ENCODE measurements at regions not wholly inside any gene's neighbourhood (a gene's known extent, or its start where the extent isn't known, plus 50 kb on each side); places are given as distances from the start of the nearest gene placed in this dataset.

DNA sequence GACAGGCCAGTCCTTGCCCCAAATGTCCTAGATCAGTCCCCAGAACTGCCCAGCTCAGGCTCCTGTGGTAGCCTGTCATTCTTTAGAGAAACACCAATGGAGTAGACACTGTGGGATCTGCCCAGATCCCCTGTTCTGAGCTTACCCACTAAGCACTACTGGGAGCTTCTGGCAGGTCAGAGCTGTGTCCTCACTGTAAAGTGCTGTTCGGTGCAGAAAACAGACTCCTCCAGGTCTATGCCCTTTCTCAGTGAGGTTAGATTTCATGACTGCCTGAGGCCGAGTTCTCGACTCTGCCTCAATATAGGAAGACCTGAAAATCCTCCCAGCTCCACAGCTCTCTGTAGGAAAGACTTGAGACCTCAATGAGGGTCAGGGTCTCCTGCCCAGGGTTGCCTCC lies 67.5 kb upstream of the IGLL5 start:
- Histone ChIP-seq H2BK12ac (ENCODE audit: low read length in 2 of 2) (no peak overlapping the region), H3K36me3 (ENCODE audit: control insufficient read depth in 1 of 2, insufficient read depth in 2 of 2, low read depth in 1 of 2, low read length in 2 of 2) (no peaks in the 10 kb centered on the region), H3K4me2 (ENCODE audit: low read length, poor library complexity, severe bottlenecking) (no peak overlapping the region), H3K9me3 (ENCODE audit: control insufficient read depth, low read length) (no peaks in the 10 kb centered on the region), H3K18ac (ENCODE audit: low read depth in 1 of 2, low read length in 2 of 2) (no peak overlapping the region), H4K91ac (ENCODE audit: low read length) (no peak overlapping the region), H3K4me3 (ENCODE audit: insufficient read depth in 1 of 2, low read depth in 1 of 2, low read length in 2 of 2) (no peak overlapping the region), H2BK120ac (ENCODE audit: low read depth, low read length) (no peak overlapping the region), H3K9ac (ENCODE audit: low read length) (no peak overlapping the region), H2AFZ (ENCODE audit: low read depth, low read length) (no peak overlapping the region), H2BK15ac (ENCODE audit: low read depth, poor library complexity, severe bottlenecking) (no peak overlapping the region), H2BK5ac (ENCODE audit: low read depth, low read length, poor library complexity, severe bottlenecking) (no peak overlapping the region), H3K79me1 (replicated peaks; ENCODE audit: low read length, poor library complexity, severe bottlenecking) (no peaks in the 10 kb centered on the region), H2AK5ac (ENCODE audit: low read length, severe bottlenecking) (no peak overlapping the region), H3K27ac (ENCODE audit: low read length, poor library complexity, severe bottlenecking) (no peak overlapping the region), H4K8ac (ENCODE audit: low read length) (no peak overlapping the region), H3K23ac (ENCODE audit: low read length in 2 of 2) (no peak overlapping the region), H3K27me3 (ENCODE audit: control insufficient read depth in 1 of 2, insufficient read depth in 1 of 2, low read length in 2 of 2) (peaks cover 0 to 48% of the 10 kb centered on the region in 2 experiments), H3K14ac (ENCODE audit: low read length in 2 of 2) (no peak overlapping the region), H3K4me1 (ENCODE audit: control insufficient read depth, insufficient read depth, low read depth, low read length) (no peaks in the 10 kb centered on the region), H3K4ac (ENCODE audit: low read depth in 1 of 2, low read length in 2 of 2) (no peak overlapping the region)
- WGBS = 46% methylated on average over 3 of the region's 3 CpGs
- DNase-seq = no peak

GRCh38 chr22:22820626-22821025 lies 67.0 kb upstream of the IGLL5 start:
- H2AFZ ChIP-seq (ENCODE audit: low read depth, low read length) = no peak overlapping the region
- 47% methylated on average over 2 of the region's 2 CpGs for WGBS
- H2BK5ac ChIP-seq (ENCODE audit: low read depth, low read length, poor library complexity, severe bottlenecking) = no peak overlapping the region
- peaks cover 0 to 45% of the 10 kb centered on the region in 2 experiments for H3K27me3 ChIP-seq (ENCODE audit: control insufficient read depth in 1 of 2, insufficient read depth in 1 of 2, low read length in 2 of 2)
- H3K36me3 ChIP-seq (ENCODE audit: control insufficient read depth in 1 of 2, insufficient read depth in 2 of 2, low read depth in 1 of 2, low read length in 2 of 2) = no peaks in the 10 kb centered on the region
- no peak for DNase-seq
- no peak overlapping the region for H3K18ac ChIP-seq (ENCODE audit: low read depth in 1 of 2, low read length in 2 of 2)
- no peak overlapping the region for H3K14ac ChIP-seq (ENCODE audit: low read length in 2 of 2)
- no peak overlapping the region for H2BK120ac ChIP-seq (ENCODE audit: low read depth, low read length)
- H3K27ac ChIP-seq (ENCODE audit: low read length, poor library complexity, severe bottlenecking) = no peak overlapping the region
- H3K9me3 ChIP-seq (ENCODE audit: control insufficient read depth, low read length) = no peaks in the 10 kb centered on the region
- H3K23ac ChIP-seq (ENCODE audit: low read length in 2 of 2) = no peak overlapping the region
- H4K91ac ChIP-seq (ENCODE audit: low read length) = no peak overlapping the region
- H3K4ac ChIP-seq (ENCODE audit: low read depth in 1 of 2, low read length in 2 of 2) = no peak overlapping the region
- H3K79me1 ChIP-seq (replicated peaks; ENCODE audit: low read length, poor library complexity, severe bottlenecking) = no peaks in the 10 kb centered on the region
- H2BK12ac ChIP-seq (ENCODE audit: low read length in 2 of 2) = no peak overlapping the region
- no peak overlapping the region for H2AK5ac ChIP-seq (ENCODE audit: low read length, severe bottlenecking)
- no peak overlapping the region for H3K4me3 ChIP-seq (ENCODE audit: insufficient read depth in 1 of 2, low read depth in 1 of 2, low read length in 2 of 2)
- H3K4me2 ChIP-seq (ENCODE audit: low read length, poor library complexity, severe bottlenecking) = no peak overlapping the region
- no peaks in the 10 kb centered on the region for H3K4me1 ChIP-seq (ENCODE audit: control insufficient read depth, insufficient read depth, low read depth, low read length)
- H3K9ac ChIP-seq (ENCODE audit: low read length) = no peak overlapping the region
- no peak overlapping the region for H4K8ac ChIP-seq (ENCODE audit: low read length)
- no peak overlapping the region for H2BK15ac ChIP-seq (ENCODE audit: low read depth, poor library complexity, severe bottlenecking)

DNA sequence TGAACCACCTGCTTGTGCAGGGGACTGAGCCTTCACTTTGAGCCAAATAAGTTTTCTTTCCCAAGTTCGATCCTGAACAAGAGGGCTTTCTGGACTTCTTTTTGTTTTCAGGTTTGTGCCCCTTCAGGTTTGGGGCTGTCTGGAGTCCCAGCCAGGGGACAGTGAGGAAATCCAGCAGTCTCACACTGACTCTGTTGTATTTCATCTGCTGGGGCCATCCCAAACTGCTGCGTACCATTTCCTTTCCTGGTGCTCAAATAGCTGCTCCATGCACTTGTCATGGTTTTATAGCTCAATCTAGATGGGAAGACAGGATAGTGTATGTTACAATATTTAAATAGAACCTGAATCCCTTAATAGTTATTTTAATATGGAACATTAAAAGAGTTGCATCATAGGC lies 66.3 kb upstream of the IGLL5 start:
- no peak for DNase-seq
- H3K4me3 ChIP-seq (ENCODE audit: insufficient read depth in 1 of 2, low read depth in 1 of 2, low read length in 2 of 2) = no peak overlapping the region
- H3K9me3 ChIP-seq (ENCODE audit: control insufficient read depth, low read length) = no peaks in the 10 kb centered on the region
- H3K4me2 ChIP-seq (ENCODE audit: low read length, poor library complexity, severe bottlenecking) = no peak overlapping the region
- H3K23ac ChIP-seq (ENCODE audit: low read length in 2 of 2) = no peak overlapping the region
- 69% methylated on average over 1 of the region's 2 CpGs for WGBS
- H3K27ac ChIP-seq (ENCODE audit: low read length, poor library complexity, severe bottlenecking) = no peak overlapping the region
- no peak overlapping the region for H4K8ac ChIP-seq (ENCODE audit: low read length)
- no peak overlapping the region for H2AK5ac ChIP-seq (ENCODE audit: low read length, severe bottlenecking)
- H3K27me3 ChIP-seq (ENCODE audit: control insufficient read depth in 1 of 2, insufficient read depth in 1 of 2, low read length in 2 of 2) = peaks cover 0 to 40% of the 10 kb centered on the region in 2 experiments
- H2BK12ac ChIP-seq (ENCODE audit: low read length in 2 of 2) = no peak overlapping the region
- no peaks in the 10 kb centered on the region for H3K36me3 ChIP-seq (ENCODE audit: control insufficient read depth in 1 of 2, insufficient read depth in 2 of 2, low read depth in 1 of 2, low read length in 2 of 2)
- no peaks in the 10 kb centered on the region for H3K4me1 ChIP-seq (ENCODE audit: control insufficient read depth, insufficient read depth, low read depth, low read length)
- no peak overlapping the region for H2BK5ac ChIP-seq (ENCODE audit: low read depth, low read length, poor library complexity, severe bottlenecking)
- H3K14ac ChIP-seq (ENCODE audit: low read length in 2 of 2) = no peak overlapping the region
- H2BK120ac ChIP-seq (ENCODE audit: low read depth, low read length) = no peak overlapping the region
- H3K4ac ChIP-seq (ENCODE audit: low read depth in 1 of 2, low read length in 2 of 2) = no peak overlapping the region
- no peaks in the 10 kb centered on the region for H3K79me1 ChIP-seq (replicated peaks; ENCODE audit: low read length, poor library complexity, severe bottlenecking)
- no peak overlapping the region for H3K18ac ChIP-seq (ENCODE audit: low read depth in 1 of 2, low read length in 2 of 2)
- no peak overlapping the region for H3K9ac ChIP-seq (ENCODE audit: low read length)
- no peak overlapping the region for H2BK15ac ChIP-seq (ENCODE audit: low read depth, poor library complexity, severe bottlenecking)
- no peak overlapping the region for H2AFZ ChIP-seq (ENCODE audit: low read depth, low read length)
- no peak overlapping the region for H4K91ac ChIP-seq (ENCODE audit: low read length)

GRCh38 chr22:22822106-22822505 lies 65.5 kb upstream of the IGLL5 start:
- no peak overlapping the region for H3K27ac ChIP-seq (ENCODE audit: low read length, poor library complexity, severe bottlenecking)
- no peaks in the 10 kb centered on the region for H3K79me1 ChIP-seq (replicated peaks; ENCODE audit: low read length, poor library complexity, severe bottlenecking)
- no peak overlapping the region for H3K14ac ChIP-seq (ENCODE audit: low read length in 2 of 2)
- H2AFZ ChIP-seq (ENCODE audit: low read depth, low read length) = no peak overlapping the region
- H2BK120ac ChIP-seq (ENCODE audit: low read depth, low read length) = no peak overlapping the region
- DNase-seq = no peak
- H4K91ac ChIP-seq (ENCODE audit: low read length) = no peak overlapping the region
- no peak overlapping the region for H2BK12ac ChIP-seq (ENCODE audit: low read length in 2 of 2)
- H3K18ac ChIP-seq (ENCODE audit: low read depth in 1 of 2, low read length in 2 of 2) = no peak overlapping the region
- H2BK15ac ChIP-seq (ENCODE audit: low read depth, poor library complexity, severe bottlenecking) = no peak overlapping the region
- peaks cover 0 to 35% of the 10 kb centered on the region in 2 experiments for H3K27me3 ChIP-seq (ENCODE audit: control insufficient read depth in 1 of 2, insufficient read depth in 1 of 2, low read length in 2 of 2)
- H3K9ac ChIP-seq (ENCODE audit: low read length) = no peak overlapping the region
- H2AK5ac ChIP-seq (ENCODE audit: low read length, severe bottlenecking) = no peak overlapping the region
- H4K8ac ChIP-seq (ENCODE audit: low read length) = no peak overlapping the region
- H3K4me3 ChIP-seq (ENCODE audit: insufficient read depth in 1 of 2, low read depth in 1 of 2, low read length in 2 of 2) = no peak overlapping the region
- H3K4me2 ChIP-seq (ENCODE audit: low read length, poor library complexity, severe bottlenecking) = no peak overlapping the region
- 56% methylated on average over 6 of the region's 6 CpGs for WGBS
- H3K4me1 ChIP-seq (ENCODE audit: control insufficient read depth, insufficient read depth, low read depth, low read length) = no peaks in the 10 kb centered on the region
- H3K23ac ChIP-seq (ENCODE audit: low read length in 2 of 2) = no peak overlapping the region
- no peaks in the 10 kb centered on the region for H3K36me3 ChIP-seq (ENCODE audit: control insufficient read depth in 1 of 2, insufficient read depth in 2 of 2, low read depth in 1 of 2, low read length in 2 of 2)
- no peak overlapping the region for H3K4ac ChIP-seq (ENCODE audit: low read depth in 1 of 2, low read length in 2 of 2)
- no peaks in the 10 kb centered on the region for H3K9me3 ChIP-seq (ENCODE audit: control insufficient read depth, low read length)
- H2BK5ac ChIP-seq (ENCODE audit: low read depth, low read length, poor library complexity, severe bottlenecking) = no peak overlapping the region

Measured in mesenchymal stem cell (in vitro differentiated cells and primary cell).